Activated B cell treated with CpG ODN at 0.5 μM for 24 hours (primary cell): ENCODE measurements at regions not wholly inside any gene's neighbourhood (a gene's known extent, or its start where the extent isn't known, plus 50 kb on each side); places are given as distances from the start of the nearest gene placed in this dataset.

Source experiments
- ATAC-seq: fragments of 200-7000 bp; cut with Tn5 transposase; one replicate; pipeline ENCODE4 v1.10.0; 2021; ENCODE audit warnings: low read depth, mild to moderate bottlenecking, moderate library complexity
- CTCF ChIA-PET: fragments of 350-600 bp; sonication (Branson Sonifier 250); formaldehyde crosslinking; loops from one replicate; lab custom pipeline; 2021; ENCODE audit warnings: antibody characterized with exemption; lab: Charles Lee
- POLR2A ChIA-PET: fragments of 350-600 bp; sonication (Branson Sonifier 250); formaldehyde crosslinking; loops from one replicate; lab custom pipeline; 2021; ENCODE audit warnings: antibody characterized with exemption; lab: Charles Lee
- DNase-seq: peaks from one replicate; pipeline ENCODE4 v3.0.0; 2022
- H3K27ac Mint-ChIP-seq: one replicate; pipeline ENCODE4 v1.8.0; 2020; ENCODE audit warnings: mixed read lengths
- H3K27me3 Mint-ChIP-seq: one replicate; pipeline ENCODE4 v1.8.0; 2021; ENCODE audit warnings: mixed read lengths
- H3K36me3 Mint-ChIP-seq: one replicate; pipeline ENCODE4 v1.8.0; 2021; ENCODE audit warnings: low read depth, mixed read lengths
- H3K4me1 Mint-ChIP-seq: one replicate; pipeline ENCODE4 v1.8.0; 2021; ENCODE audit warnings: mixed read lengths
- H3K4me3 Mint-ChIP-seq: one replicate; pipeline ENCODE4 v1.8.0; 2020; ENCODE audit warnings: mild to moderate bottlenecking, mixed read lengths
- H3K9me3 Mint-ChIP-seq: one replicate; pipeline ENCODE4 v1.8.0; 2020; ENCODE audit warnings: mixed read lengths
- intact Hi-C: fragments of 100-400 bp; cut with micrococcal nuclease; formaldehyde crosslinking; loops from one replicate; pipeline ENCODE4 v1.15.1; 2024
- TF ChIP-seq, protein P1 (sequence below): fragments of 200-600 bp; IDR thresholded peaks from one replicate; pipeline ENCODE4 v1.8.0; 2022; ENCODE audit warnings: antibody characterized with exemption, mild to moderate bottlenecking

DNA sequence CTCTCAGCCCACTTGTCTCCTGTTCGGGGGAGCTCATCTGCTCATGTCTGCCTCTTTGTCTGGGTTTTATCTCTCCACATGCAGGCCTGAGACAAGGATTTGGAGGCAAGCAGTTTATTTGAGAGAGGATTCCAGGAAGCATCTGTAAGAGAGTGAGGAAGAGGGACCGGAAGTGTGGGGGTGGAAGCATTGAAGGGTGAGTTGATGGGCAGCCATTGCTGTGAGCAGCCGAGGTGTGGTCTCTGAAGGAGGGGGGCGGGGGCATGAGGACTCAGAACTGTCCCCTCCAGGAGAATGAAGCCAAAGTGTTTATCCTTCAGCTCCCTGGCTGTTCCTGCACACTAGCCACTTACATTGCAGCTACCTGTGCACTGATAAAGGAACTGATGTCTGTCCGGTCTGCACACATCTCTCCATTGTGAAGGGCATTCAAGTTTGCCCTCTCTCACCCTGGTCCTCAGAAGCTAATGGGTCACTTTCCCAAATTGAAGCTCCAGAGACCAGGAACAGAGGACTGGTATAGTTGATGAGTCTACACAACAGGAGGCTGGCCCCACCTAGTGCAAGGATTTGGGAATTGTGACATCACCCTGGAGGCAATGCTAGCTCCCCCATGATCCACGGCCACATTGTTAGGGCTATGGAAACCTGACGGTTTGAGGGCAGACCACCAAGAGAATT is 100.5 kb upstream of the FOXA2 start:
- intact Hi-C loops: loop anchor here (1.0 to 5.0 kb wide), 2 partner anchors 346 to 878 kb away; no protein-coding TSS in a partner anchor
- ChIA-PET CTCF (interaction anchor here (1.2 to 1.5 kb wide), 4 partner anchors 9 to 351 kb away, joined by 3 to 6 read pairs (median 3); no protein-coding TSS in a partner anchor), POLR2A (interaction anchor here (0.6 kb wide), 1 partner anchor 656 kb away, joined by 5 read pairs; no protein-coding TSS in a partner anchor)
- no peak for ATAC-seq
- Mint-ChIP-seq H3K4me1 (peaks cover 6% of the 10 kb centered on the region), H3K4me3 (no peak overlapping the region), H3K9me3 (no peaks in the 10 kb centered on the region), H3K36me3 (no peaks in the 10 kb centered on the region), H3K27ac (no peak overlapping the region), H3K27me3 (no peaks in the 10 kb centered on the region)
- TF ChIP-seq, protein P1, sequence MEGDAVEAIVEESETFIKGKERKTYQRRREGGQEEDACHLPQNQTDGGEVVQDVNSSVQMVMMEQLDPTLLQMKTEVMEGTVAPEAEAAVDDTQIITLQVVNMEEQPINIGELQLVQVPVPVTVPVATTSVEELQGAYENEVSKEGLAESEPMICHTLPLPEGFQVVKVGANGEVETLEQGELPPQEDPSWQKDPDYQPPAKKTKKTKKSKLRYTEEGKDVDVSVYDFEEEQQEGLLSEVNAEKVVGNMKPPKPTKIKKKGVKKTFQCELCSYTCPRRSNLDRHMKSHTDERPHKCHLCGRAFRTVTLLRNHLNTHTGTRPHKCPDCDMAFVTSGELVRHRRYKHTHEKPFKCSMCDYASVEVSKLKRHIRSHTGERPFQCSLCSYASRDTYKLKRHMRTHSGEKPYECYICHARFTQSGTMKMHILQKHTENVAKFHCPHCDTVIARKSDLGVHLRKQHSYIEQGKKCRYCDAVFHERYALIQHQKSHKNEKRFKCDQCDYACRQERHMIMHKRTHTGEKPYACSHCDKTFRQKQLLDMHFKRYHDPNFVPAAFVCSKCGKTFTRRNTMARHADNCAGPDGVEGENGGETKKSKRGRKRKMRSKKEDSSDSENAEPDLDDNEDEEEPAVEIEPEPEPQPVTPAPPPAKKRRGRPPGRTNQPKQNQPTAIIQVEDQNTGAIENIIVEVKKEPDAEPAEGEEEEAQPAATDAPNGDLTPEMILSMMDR: no peak
- DNase-seq: no peak

DNA sequence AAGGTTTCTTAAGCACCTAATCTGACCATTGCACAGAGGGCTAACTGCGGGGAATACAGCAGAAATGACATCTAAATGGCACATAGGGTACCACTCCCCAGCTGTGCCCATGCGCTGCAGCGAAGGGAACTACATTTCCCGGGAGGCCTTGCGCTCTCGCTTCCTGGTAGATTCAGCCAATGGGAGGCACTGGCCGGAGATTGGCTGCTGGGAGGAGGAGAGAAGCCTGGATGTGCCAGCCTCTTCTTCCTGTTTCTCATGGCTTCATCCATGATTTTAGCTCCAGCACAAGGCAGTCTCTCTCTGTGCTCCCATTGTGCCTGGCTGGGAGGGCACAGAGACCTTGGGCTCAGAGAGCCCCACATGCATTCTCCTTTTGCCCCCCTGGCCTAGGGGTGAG is 101.7 kb upstream of the FOXA2 start:
- no peak overlapping the region for H3K4me3 Mint-ChIP-seq
- no peaks in the 10 kb centered on the region for H3K27me3 Mint-ChIP-seq
- H3K36me3 Mint-ChIP-seq: no peaks in the 10 kb centered on the region
- POLR2A ChIA-PET: no interaction called here
- TF ChIP-seq, protein P1: no peak
- no peaks in the 10 kb centered on the region for H3K9me3 Mint-ChIP-seq
- CTCF ChIA-PET: interaction anchor here (1.3 to 1.5 kb wide), 2 partner anchors 8 to 9 kb away, joined by 3 read pairs; no protein-coding TSS in a partner anchor
- no peak overlapping the region for H3K27ac Mint-ChIP-seq
- DNase-seq (no peak), ATAC-seq (peak; percentile 28)
- intact Hi-C loops: no loop called here
- peaks cover 6% of the 10 kb centered on the region for H3K4me1 Mint-ChIP-seq

DNA sequence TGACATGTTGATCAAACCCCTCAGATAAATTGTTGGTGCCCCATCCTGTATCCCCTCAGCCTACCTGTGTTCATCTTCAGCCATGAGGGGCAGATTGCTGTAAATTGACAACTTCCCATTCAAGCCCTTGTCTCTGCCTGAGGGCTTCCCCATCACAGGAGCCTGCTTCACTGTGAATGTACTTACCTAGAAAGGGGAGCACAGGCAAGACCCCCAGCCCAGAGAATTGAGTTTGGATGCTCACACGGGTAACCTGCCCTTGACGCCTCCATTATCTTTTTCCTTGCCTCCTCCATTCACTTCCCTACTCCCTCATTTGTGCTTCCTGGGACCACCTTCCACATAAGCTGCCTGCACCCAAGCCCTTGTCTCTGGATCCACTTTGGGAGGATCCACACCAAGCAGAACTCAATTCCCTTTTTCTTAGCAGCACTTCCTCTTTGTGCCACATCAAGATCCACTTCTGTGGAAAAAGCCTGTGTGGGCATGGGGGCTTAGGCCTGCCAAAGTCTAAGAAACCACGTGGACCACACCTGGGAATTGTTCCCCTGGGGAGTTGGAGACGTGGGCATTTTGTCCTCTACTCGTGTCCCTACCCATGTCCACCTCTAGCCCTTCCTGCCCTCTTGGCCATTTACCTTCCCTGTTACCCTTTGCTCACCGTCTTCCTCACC is 103.4 kb upstream of the FOXA2 start:
- no peak for DNase-seq
- TF ChIP-seq, protein P1: no peak
- Mint-ChIP-seq H3K36me3 (no peaks in the 10 kb centered on the region), H3K27me3 (no peaks in the 10 kb centered on the region), H3K27ac (no peak overlapping the region), H3K9me3 (no peaks in the 10 kb centered on the region), H3K4me1 (peaks cover 6% of the 10 kb centered on the region), H3K4me3 (no peak overlapping the region)
- POLR2A ChIA-PET: no interaction called here
- intact Hi-C loops: no loop called here
- ATAC-seq: no peak
- CTCF ChIA-PET: no interaction called here

DNA sequence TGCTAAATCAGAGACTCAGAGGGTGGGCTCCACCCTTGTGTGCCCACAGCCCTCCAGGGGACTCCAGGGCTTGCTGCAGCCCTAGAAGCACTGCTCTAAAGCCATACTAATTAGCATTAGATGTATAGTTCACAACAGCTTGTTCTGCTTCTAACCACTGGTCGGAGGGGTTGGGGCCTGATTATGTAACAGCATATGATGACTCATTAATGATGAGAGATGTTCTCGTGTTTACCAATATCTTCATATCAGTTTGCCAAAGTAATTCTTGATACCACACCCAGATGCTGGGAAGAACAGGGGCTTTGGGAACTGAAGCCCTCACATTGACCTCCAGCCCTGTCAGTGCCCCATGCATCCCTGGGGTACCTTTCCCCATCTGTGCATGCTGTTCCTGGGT is 104.1 kb upstream of the FOXA2 start:
- no peak overlapping the region for H3K4me3 Mint-ChIP-seq
- H3K27ac Mint-ChIP-seq: no peak overlapping the region
- H3K36me3 Mint-ChIP-seq: no peaks in the 10 kb centered on the region
- no peaks in the 10 kb centered on the region for H3K27me3 Mint-ChIP-seq
- peaks cover 6% of the 10 kb centered on the region for H3K4me1 Mint-ChIP-seq
- DNase-seq (no peak), ATAC-seq (no peak)
- intact Hi-C loops: no loop called here
- TF ChIP-seq, protein P1: no peak
- ChIA-PET POLR2A (no interaction called here), CTCF (no interaction called here)
- H3K9me3 Mint-ChIP-seq: no peaks in the 10 kb centered on the region

DNA sequence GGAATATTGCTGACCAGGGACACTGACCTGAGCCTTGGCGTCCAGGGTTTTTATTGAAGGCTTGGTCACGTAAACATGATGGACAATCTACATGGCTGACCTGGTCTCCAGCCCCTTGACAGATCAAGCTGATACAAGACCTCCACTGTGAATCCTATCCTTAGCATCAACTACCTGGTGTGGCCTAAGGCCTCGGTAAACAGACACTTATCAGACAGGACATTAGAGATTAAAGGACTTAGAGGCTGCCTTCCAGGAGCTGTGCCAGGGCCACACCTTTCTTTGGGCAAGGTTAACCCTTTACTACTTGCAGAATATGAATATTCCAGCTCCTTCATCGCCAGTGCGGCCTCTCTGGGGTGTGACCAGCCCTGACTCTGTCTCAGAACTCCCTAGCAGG is 104.9 kb upstream of the FOXA2 start:
- intact Hi-C loops: no loop called here
- no peaks in the 10 kb centered on the region for H3K36me3 Mint-ChIP-seq
- POLR2A ChIA-PET: no interaction called here
- CTCF ChIA-PET: interaction anchor here (3.3 kb wide), 1 partner anchor 651 kb away, joined by 39 read pairs; no protein-coding TSS in a partner anchor
- no peak for DNase-seq
- peaks cover 6% of the 10 kb centered on the region for H3K4me1 Mint-ChIP-seq
- no peak for ATAC-seq
- H3K27ac Mint-ChIP-seq: no peak overlapping the region
- H3K4me3 Mint-ChIP-seq: no peak overlapping the region
- no peaks in the 10 kb centered on the region for H3K9me3 Mint-ChIP-seq
- TF ChIP-seq, protein P1: no peak
- H3K27me3 Mint-ChIP-seq: no peaks in the 10 kb centered on the region
